HEK293T (cell line): ENCODE measurements at regions not wholly inside any gene's neighbourhood (a gene's known extent, or its start where the extent isn't known, plus 50 kb on each side); places are given as distances from the start of the nearest gene placed in this dataset.

Experiments
- CTCF ChIA-PET: fragments of 350-600 bp; formaldehyde crosslinking; extraction: SDS; loops from one replicate; lab custom pipeline; 2021; ENCODE audit warnings: antibody characterized with exemption, inconsistent platforms; lab: Yijun Ruan, JAX
- POLR2A ChIA-PET: fragments of 350-600 bp; formaldehyde crosslinking; extraction: SDS; loops from one replicate; lab custom pipeline; 2020; ENCODE audit warnings: antibody characterized with exemption, inconsistent platforms; lab: Yijun Ruan, JAX
- DNase-seq: peaks from one replicate; pipeline ENCODE4 v3.0.0; 2012; ENCODE audit warnings: mixed read lengths; ENCODE audit errors: extremely low spot score
- ARNT ChIP-seq: fragments of 450-650 bp; IDR thresholded peaks from 2 replicates; pipeline ENCODE4 v1.6.1; 2017; ENCODE audit warnings: mild to moderate bottlenecking
- BHLHE40 ChIP-seq: fragments of 450-650 bp; IDR thresholded peaks from 2 replicates; pipeline ENCODE4 v1.6.1; 2016; ENCODE audit warnings: mild to moderate bottlenecking, moderate library complexity, borderline replicate concordance
- CTBP1 ChIP-seq: fragments of 450-650 bp; IDR thresholded peaks from 2 replicates; pipeline ENCODE4 v1.6.1; 2016; ENCODE audit warnings: borderline replicate concordance
- ELF4 ChIP-seq: fragments of 450-650 bp; IDR thresholded peaks from 2 replicates; pipeline ENCODE4 v1.6.1; 2017; ENCODE audit warnings: antibody characterized with exemption
- FOXA1 ChIP-seq: fragments of 450-650 bp; IDR thresholded peaks from 2 replicates; pipeline ENCODE4 v1.6.1; 2016; ENCODE audit warnings: mild to moderate bottlenecking
- FOXK2 ChIP-seq: fragments of 450-650 bp; IDR thresholded peaks from 2 replicates; pipeline ENCODE4 v1.6.1; 2016; ENCODE audit warnings: mild to moderate bottlenecking
- FOXM1 ChIP-seq: fragments of 450-650 bp; IDR thresholded peaks from 2 replicates; pipeline ENCODE4 v1.6.1; 2017; ENCODE audit warnings: mild to moderate bottlenecking, borderline replicate concordance
- HDGF ChIP-seq: fragments of 450-650 bp; IDR thresholded peaks from 2 replicates; pipeline ENCODE4 v1.6.1; 2017; ENCODE audit warnings: antibody characterized with exemption, borderline replicate concordance
- L3MBTL2 ChIP-seq: fragments of 450-650 bp; conservative IDR thresholded peaks from 2 replicates; pipeline ENCODE4 v1.6.1; 2016; ENCODE audit warnings: mild to moderate bottlenecking
- LEF1 ChIP-seq: fragments of 450-650 bp; IDR thresholded peaks from 2 replicates; pipeline ENCODE4 v1.6.1; 2017; ENCODE audit warnings: mild to moderate bottlenecking, borderline replicate concordance
- NFRKB ChIP-seq: fragments of 450-650 bp; IDR thresholded peaks from 2 replicates; pipeline ENCODE4 v1.6.1; 2016; ENCODE audit warnings: mild to moderate bottlenecking, moderate library complexity
- SP1 ChIP-seq: fragments of 450-650 bp; IDR thresholded peaks from 2 replicates; pipeline ENCODE4 v1.6.1; 2017
- SUZ12 ChIP-seq: fragments of 450-650 bp; IDR thresholded peaks from 2 replicates; pipeline ENCODE4 v1.6.1; 2016; ENCODE audit warnings: mild to moderate bottlenecking
- TARDBP ChIP-seq: fragments of 450-650 bp; IDR thresholded peaks from 2 replicates; pipeline ENCODE4 v1.6.1; 2016
- ZNF384 ChIP-seq: fragments of 450-650 bp; IDR thresholded peaks from 2 replicates; pipeline ENCODE4 v1.6.1; 2016
- TF ChIP-seq, protein P1 (sequence below): fragments of 450-650 bp; IDR thresholded peaks from 2 replicates; pipeline ENCODE4 v1.6.1; 2016

GRCh38 chr12:25743679-25744215, 190.7 kb upstream of the LMNTD1 start:
- TF ChIP-seq LEF1 (no peak), CTBP1 (no peak), FOXM1 (no peak), SUZ12 (no peak), L3MBTL2 (no peak), FOXA1 (no peak), NFRKB (no peak), TARDBP (no peak), FOXK2 (no peak), ELF4 (no peak), BHLHE40 (no peak)
- TF ChIP-seq, protein P1, sequence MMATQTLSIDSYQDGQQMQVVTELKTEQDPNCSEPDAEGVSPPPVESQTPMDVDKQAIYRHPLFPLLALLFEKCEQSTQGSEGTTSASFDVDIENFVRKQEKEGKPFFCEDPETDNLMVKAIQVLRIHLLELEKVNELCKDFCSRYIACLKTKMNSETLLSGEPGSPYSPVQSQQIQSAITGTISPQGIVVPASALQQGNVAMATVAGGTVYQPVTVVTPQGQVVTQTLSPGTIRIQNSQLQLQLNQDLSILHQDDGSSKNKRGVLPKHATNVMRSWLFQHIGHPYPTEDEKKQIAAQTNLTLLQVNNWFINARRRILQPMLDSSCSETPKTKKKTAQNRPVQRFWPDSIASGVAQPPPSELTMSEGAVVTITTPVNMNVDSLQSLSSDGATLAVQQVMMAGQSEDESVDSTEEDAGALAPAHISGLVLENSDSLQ: no peak
- POLR2A ChIA-PET: no interaction called here
- DNase-seq: no peak
- CTCF ChIA-PET: no interaction called here

- DNase-seq: no peak
- ChIA-PET POLR2A (no interaction called here), CTCF (no interaction called here)
- TF ChIP-seq SP1 (no peak), FOXM1 (no peak), TARDBP (no peak), FOXA1 (no peak), ELF4 (no peak), SUZ12 (no peak), ZNF384 (no peak), CTBP1 (no peak), L3MBTL2 (no peak), FOXK2 (no peak)
- TF ChIP-seq, protein P1: no peak
Observed at GRCh38 chr12:25744313-25744712, 191.2 kb upstream of the LMNTD1 start.

DNA sequence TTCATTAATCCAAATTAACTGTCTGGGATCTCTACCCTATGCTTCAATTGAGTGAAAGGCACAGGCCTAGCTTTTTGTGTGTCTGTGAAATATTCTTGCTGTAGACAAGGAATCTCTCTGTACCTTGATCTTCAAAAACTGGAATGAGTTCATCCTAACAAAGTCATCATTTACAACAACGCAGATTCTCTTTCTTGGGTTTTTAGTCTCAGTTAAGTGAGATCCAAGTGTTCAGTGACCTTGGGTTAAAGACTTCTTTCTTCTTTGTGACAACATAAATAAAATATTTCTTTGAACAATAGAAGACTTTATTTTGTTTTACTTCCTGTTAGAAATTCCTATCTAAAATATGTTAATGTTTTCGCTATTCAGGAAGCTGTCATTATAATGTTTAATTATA, 192.2 kb upstream of the LMNTD1 start:
- POLR2A ChIA-PET: no interaction called here
- CTCF ChIA-PET: no interaction called here
- TF ChIP-seq BHLHE40: no peak
- no peak for DNase-seq

DNA sequence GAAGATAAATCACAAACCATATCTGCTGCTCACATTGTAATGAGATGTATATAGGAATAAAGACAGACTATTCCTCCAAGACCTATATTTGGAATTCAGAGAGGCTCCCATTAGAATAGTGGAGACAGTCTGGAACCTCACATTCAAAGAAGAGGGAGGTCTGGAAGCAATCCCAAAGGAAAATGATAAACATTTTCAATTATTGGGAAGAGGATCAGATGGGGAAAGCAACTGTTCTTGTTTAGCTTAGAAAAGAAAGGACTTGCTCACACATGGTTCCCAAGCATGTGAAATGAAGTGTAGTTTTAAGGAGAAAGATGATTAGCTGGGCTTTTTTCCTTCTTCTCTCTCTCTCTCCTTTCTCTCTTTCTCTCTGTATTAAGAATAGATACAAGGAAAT, 193.0 kb upstream of the LMNTD1 start:
- ChIA-PET POLR2A (no interaction called here), CTCF (no interaction called here)
- DNase-seq: no peak
- TF ChIP-seq, protein P1: no peak
- no peak for TF ChIP-seq NFRKB
- no peak for TF ChIP-seq ARNT
- TF ChIP-seq BHLHE40: no peak
- no peak for TF ChIP-seq FOXA1
- TF ChIP-seq L3MBTL2: no peak
- no peak for TF ChIP-seq FOXM1
- TF ChIP-seq CTBP1: no peak
- TF ChIP-seq LEF1: no peak
- TF ChIP-seq FOXK2: no peak
- no peak for TF ChIP-seq SUZ12
- no peak for TF ChIP-seq TARDBP
- no peak for TF ChIP-seq ZNF384
- TF ChIP-seq SP1: no peak
- TF ChIP-seq HDGF: no peak

GRCh38 chr12:25752710-25753309, 199.7 kb upstream of the LMNTD1 start:
- TF ChIP-seq CTBP1: no peak
- no peak for TF ChIP-seq SP1
- no peak for TF ChIP-seq ARNT
- TF ChIP-seq SUZ12: no peak
- TF ChIP-seq L3MBTL2: no peak
- no peak for TF ChIP-seq LEF1
- TF ChIP-seq HDGF: no peak
- TF ChIP-seq ELF4: no peak
- TF ChIP-seq FOXK2: no peak
- TF ChIP-seq FOXA1: no peak
- TF ChIP-seq, protein P1: no peak
- no peak for DNase-seq
- ChIA-PET POLR2A (no interaction called here), CTCF (no interaction called here)
